H1 (cell line): ENCODE measurements at regions not wholly inside any gene's neighbourhood (a gene's known extent, or its start where the extent isn't known, plus 50 kb on each side); places are given as distances from the start of the nearest gene placed in this dataset.

Source experiments
- CTCF ChIA-PET: fragments of 300-600 bp; sonication (Branson Sonifier 250); formaldehyde crosslinking; loops from one replicate; lab custom pipeline; 2021; ENCODE audit not compliant: partially characterized antibody; lab: Charles Lee
- POLR2A ChIA-PET: fragments of 300-600 bp; sonication (Branson Sonifier 250); formaldehyde crosslinking; loops from one replicate; lab custom pipeline; 2021; ENCODE audit warnings: inconsistent platforms; ENCODE audit not compliant: partially characterized antibody; lab: Charles Lee
- DNase-seq, 2 experiments: peaks; one replicate each; pipeline versions ENCODE4 v3.0.0 to v3.0.0-alpha.2; 2010 to 2022; ENCODE audit warnings: low spot score in 2 of 2, low read depth in 1 of 2, mixed read lengths in 1 of 2
- FAIRE-seq: peaks from 2 replicates; lab custom pipeline; 2011; peaks lifted over from hg19 to GRCh38; lab: Jason Lieb, UNC
- H2AFZ ChIP-seq: 2 replicates; pipeline ENCODE4 v1.8.1; 2012; ENCODE audit warnings: low read length, inconsistent platforms
- H2AK5ac ChIP-seq: 2 replicates; pipeline ENCODE4 v1.6.1; 2013; ENCODE audit warnings: low read depth, low read length
- H2BK120ac ChIP-seq: replicated peaks from 2 replicates; pipeline ENCODE3; 2013; ENCODE audit warnings: low read depth, low read length, inconsistent platforms
- H2BK12ac ChIP-seq: 2 replicates; pipeline ENCODE4 v1.6.1; 2013; ENCODE audit warnings: low read depth, low read length
- H2BK15ac ChIP-seq: 2 replicates; pipeline ENCODE4 v1.6.1; 2013; ENCODE audit warnings: low read length
- H2BK20ac ChIP-seq: 2 replicates; pipeline ENCODE4 v1.6.1; 2013; ENCODE audit warnings: low read length
- H2BK5ac ChIP-seq: 2 replicates; pipeline ENCODE4 v1.6.1; 2013; ENCODE audit warnings: low read depth, low read length
- H3K14ac ChIP-seq: 2 replicates; pipeline ENCODE4 v1.6.1; 2013; ENCODE audit warnings: inconsistent platforms; ENCODE audit not compliant: insufficient read length
- H3K18ac ChIP-seq: 2 replicates; pipeline ENCODE4 v1.6.1; 2013; ENCODE audit warnings: low read length; ENCODE audit errors: extremely low read depth
- H3K23ac ChIP-seq: 2 replicates; pipeline ENCODE4 v1.6.1; 2013; ENCODE audit warnings: inconsistent platforms; ENCODE audit not compliant: insufficient read length
- H3K23me2 ChIP-seq: 2 replicates; pipeline ENCODE4 v1.6.1; 2013; ENCODE audit warnings: low read depth, low read length
- H3K27ac ChIP-seq: 2 replicates; pipeline ENCODE4 v1.6.1; 2011; ENCODE audit warnings: low read depth, low read length, inconsistent platforms
- H3K27me3 ChIP-seq, 4 experiments: replicated peaks in 1 of 4; 1 replicate in 1 of 4; 2 replicates in 3 of 4; pipeline versions ENCODE4 v1.6.1 to v1.8.1; 2011 to 2013; ENCODE audit warnings: low read length in 3 of 4, mild to moderate bottlenecking in 3 of 4, inconsistent platforms in 2 of 4, mixed read lengths in 2 of 4, moderate library complexity in 1 of 4; ENCODE audit not compliant: control insufficient read depth in 3 of 4, insufficient read depth in 3 of 4; ENCODE audit errors: extremely low read depth in 1 of 4
- H3K36me3 ChIP-seq, 4 experiments: 2 replicates each; pipeline versions ENCODE4 v1.6.1 to v1.8.1; 2011 to 2013; ENCODE audit warnings: mild to moderate bottlenecking in 4 of 4, low read length in 3 of 4, moderate library complexity in 2 of 4, control low read depth in 1 of 4, inconsistent platforms in 1 of 4; ENCODE audit not compliant: insufficient read depth in 4 of 4, control insufficient read depth in 2 of 4
- H3K4ac ChIP-seq: replicated peaks from 2 replicates; pipeline ENCODE3; 2013; ENCODE audit warnings: low read length, low read depth, mixed read lengths, inconsistent platforms; ENCODE audit not compliant: insufficient read length
- H3K4me1 ChIP-seq, 4 experiments: replicated peaks in 1 of 4; 1 replicate in 1 of 4; 2 replicates in 3 of 4; pipeline versions ENCODE4 v1.6.1 to v1.8.1; 2011 to 2013; ENCODE audit warnings: low read length in 3 of 4, inconsistent platforms in 2 of 4, mixed read lengths in 1 of 4; ENCODE audit not compliant: insufficient read depth in 4 of 4, control insufficient read depth in 3 of 4
- H3K4me2 ChIP-seq, 2 experiments: 2 replicates each; pipeline versions ENCODE4 v1.6.1 to v1.8.1; 2011 to 2013; ENCODE audit warnings: low read depth in 2 of 2, low read length in 2 of 2, control low read depth in 1 of 2, inconsistent platforms in 1 of 2, mild to moderate bottlenecking in 1 of 2; ENCODE audit not compliant: insufficient read depth in 1 of 2
- H3K4me3 ChIP-seq, 4 experiments: fragments of 200-600, 300-600 bp in 1 of 4; sonication (generic), shearing (Covaris generic), sonication (Bioruptor Twin) in 1 of 4; 2 replicates each; pipeline versions ENCODE4 v1.5.1 to v1.8.1; 2011 to 2016; ENCODE audit warnings: low read length in 4 of 4, low read depth in 3 of 4, control low read depth in 2 of 4, inconsistent platforms in 2 of 4, mild to moderate bottlenecking in 2 of 4, mixed read lengths in 1 of 4, moderate library complexity in 1 of 4; ENCODE audit not compliant: insufficient read depth in 2 of 4; ENCODE audit errors: extremely low read depth in 1 of 4
- H3K56ac ChIP-seq: replicated peaks from 2 replicates; pipeline ENCODE3; 2013; ENCODE audit warnings: low read depth, mild to moderate bottlenecking, mixed read lengths, low read length, inconsistent platforms; ENCODE audit not compliant: insufficient read length
- H3K79me1 ChIP-seq: 2 replicates; pipeline ENCODE4 v1.6.1; 2013; ENCODE audit warnings: low read depth, low read length, control low read depth
- H3K79me2 ChIP-seq, 2 experiments: 2 replicates each; pipeline versions ENCODE4 v1.6.1 to v1.8.1; 2012 to 2013; ENCODE audit warnings: low read length in 2 of 2, mild to moderate bottlenecking in 2 of 2, inconsistent platforms in 1 of 2; ENCODE audit not compliant: insufficient read depth in 2 of 2, control insufficient read depth in 1 of 2
- H3K9ac ChIP-seq, 4 experiments: replicated peaks in 1 of 4; 1 replicate in 1 of 4; 2 replicates in 3 of 4; pipeline versions ENCODE4 v1.6.1 to v1.8.1; 2011 to 2013; ENCODE audit warnings: low read depth in 3 of 4, low read length in 3 of 4, control low read depth in 2 of 4, mild to moderate bottlenecking in 2 of 4, moderate library complexity in 2 of 4, inconsistent platforms in 1 of 4; ENCODE audit errors: extremely low read depth in 1 of 4
- H3K9me3 ChIP-seq, 2 experiments: 2 replicates each; pipeline versions ENCODE4 v1.6.1 to v1.8.1; 2012 to 2013; ENCODE audit warnings: mild to moderate bottlenecking in 2 of 2, moderate library complexity in 2 of 2, control low read depth in 1 of 2, inconsistent platforms in 1 of 2, low read depth in 1 of 2, low read length in 1 of 2, mixed read lengths in 1 of 2; ENCODE audit not compliant: insufficient read depth in 2 of 2
- H4K20me1 ChIP-seq, 2 experiments: replicated peaks in 1 of 2; 2 replicates each; pipeline versions ENCODE3 to v1.8.1; 2011 to 2013; ENCODE audit warnings: inconsistent platforms in 2 of 2, low read length in 2 of 2, mild to moderate bottlenecking in 1 of 2; ENCODE audit not compliant: insufficient read depth in 2 of 2, control insufficient read depth in 1 of 2
- H4K5ac ChIP-seq: 2 replicates; pipeline ENCODE4 v1.6.1; 2013; ENCODE audit warnings: low read length, low read depth, mixed read lengths, inconsistent platforms; ENCODE audit not compliant: insufficient read length
- H4K8ac ChIP-seq: 2 replicates; pipeline ENCODE4 v1.8.0; 2013; ENCODE audit warnings: mild to moderate bottlenecking, moderate library complexity, low read length, inconsistent platforms; ENCODE audit not compliant: insufficient read depth; ENCODE audit errors: extremely low read depth
- H4K91ac ChIP-seq: replicated peaks from 2 replicates; pipeline ENCODE3; 2013; ENCODE audit warnings: low read length, mixed read lengths, inconsistent platforms; ENCODE audit not compliant: insufficient read length
- ATF3 ChIP-seq: IDR thresholded peaks from 2 replicates; pipeline ENCODE4 v1.6.1; 2011; ENCODE audit warnings: low read depth, mild to moderate bottlenecking, low read length; ENCODE audit not compliant: insufficient read depth
- CTBP2 ChIP-seq: IDR thresholded peaks from 2 replicates; pipeline ENCODE4 v1.7.0; 2011; ENCODE audit warnings: borderline replicate concordance, mild to moderate bottlenecking, moderate library complexity, mixed read lengths, low read length; ENCODE audit not compliant: insufficient read depth, insufficient read length
- FOSL1 ChIP-seq: IDR thresholded peaks from 2 replicates; pipeline ENCODE4 v1.6.1; 2011; ENCODE audit warnings: mild to moderate bottlenecking, low read depth, low read length, moderate library complexity; ENCODE audit not compliant: insufficient read depth
- GABPA ChIP-seq: IDR thresholded peaks from 2 replicates; pipeline ENCODE4 v1.6.1; 2011; ENCODE audit warnings: mild to moderate bottlenecking, low read length, moderate library complexity, borderline replicate concordance; ENCODE audit not compliant: insufficient read depth
- JUN ChIP-seq: IDR thresholded peaks from 2 replicates; pipeline ENCODE4 v1.6.1; 2011; ENCODE audit warnings: low read depth, mild to moderate bottlenecking, improper control_type of control experiment, low read length
- SAP30 ChIP-seq: fragments of 300-600 bp; sonication (generic); IDR thresholded peaks from 2 replicates; pipeline ENCODE4 v1.7.1; 2012; ENCODE audit warnings: low read length, moderate library complexity, mild to moderate bottlenecking, inconsistent platforms; ENCODE audit not compliant: insufficient read depth, insufficient replicate concordance
- USF2 ChIP-seq: IDR thresholded peaks from 2 replicates; pipeline ENCODE4 v1.6.1; 2011; ENCODE audit warnings: low read length, improper control_type of control experiment
- WGBS, 2 experiments: shearing (Covaris generic) in 1 of 2; methylation state at CpG; one replicate each; pipeline versions ENCODE4 v1.1.6 to v1.1.7; 2013 to 2015; ENCODE audit warnings: low lambda C conversion rate in 2 of 2, mixed read lengths in 2 of 2, inconsistent platforms in 1 of 2, low coverage in 1 of 2, missing lambda C conversion rate in 1 of 2; ENCODE audit not compliant: insufficient replicate concordance in 2 of 2, insufficient coverage in 1 of 2, insufficient read length in 1 of 2; ENCODE audit errors: extremely low coverage in 1 of 2, missing lambda C conversion rate in 1 of 2; 5-methylcytosine and 5-hydroxymethylcytosine counted together
- TF ChIP-seq, protein P1 (sequence below): IDR thresholded peaks from 2 replicates; pipeline ENCODE4 v1.6.1; 2012; ENCODE audit warnings: inconsistent platforms

DNA sequence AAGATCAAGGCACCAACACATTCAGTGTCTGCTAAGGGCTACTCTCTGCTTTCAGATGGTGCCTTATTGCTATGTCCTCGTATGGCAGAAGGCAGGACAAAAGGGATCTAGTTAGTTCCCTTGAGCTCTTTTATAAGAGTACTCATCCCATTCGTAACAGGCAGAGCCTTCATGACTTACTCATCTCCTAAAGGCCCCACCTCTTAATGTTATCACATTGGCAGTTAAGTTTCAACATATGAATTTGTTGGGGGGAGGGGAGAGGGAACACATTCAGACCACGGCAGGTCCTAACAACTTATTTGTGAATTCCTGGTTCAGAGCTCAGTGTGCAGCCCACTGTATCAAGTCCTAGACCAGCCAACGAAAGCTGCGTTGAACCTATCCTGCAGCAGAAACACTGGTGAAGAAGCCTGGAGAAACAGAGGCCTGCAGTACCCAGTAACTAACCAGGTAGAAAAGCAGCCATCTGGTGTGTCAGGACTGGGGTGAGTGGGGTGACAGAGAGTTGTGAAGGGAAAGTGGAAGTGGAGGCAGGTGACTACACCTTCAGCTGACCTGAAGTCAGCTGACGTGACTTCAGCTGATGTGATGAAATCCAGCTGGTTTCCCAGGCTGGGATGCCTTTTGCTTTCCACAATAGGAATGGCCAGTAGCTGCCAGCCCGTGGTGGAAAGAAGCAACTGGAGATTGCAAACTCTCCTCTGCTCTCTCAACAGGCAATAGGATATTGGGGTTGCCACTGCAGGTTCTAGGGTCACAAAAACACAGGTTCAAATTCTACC, 101.6 kb upstream of the PLXNC1 start:
- ChIA-PET CTCF (interaction anchor here (0.6 to 1.4 kb wide), 2 partner anchors 26 to 1079 kb away, joined by 3 to 4 read pairs; no protein-coding TSS in a partner anchor), POLR2A (no interaction called here)
- Histone ChIP-seq H4K91ac (no peak overlapping the region), H2BK5ac (no peak overlapping the region)
- TF ChIP-seq GABPA (no peak), ATF3 (peak; percentile 4; the same call in 1 of the 2 replicates), FOSL1 (no peak), JUN (no peak), CTBP2 (no peak), SAP30 (no peak), USF2 (peak; percentile 84)
- TF ChIP-seq, protein P1, sequence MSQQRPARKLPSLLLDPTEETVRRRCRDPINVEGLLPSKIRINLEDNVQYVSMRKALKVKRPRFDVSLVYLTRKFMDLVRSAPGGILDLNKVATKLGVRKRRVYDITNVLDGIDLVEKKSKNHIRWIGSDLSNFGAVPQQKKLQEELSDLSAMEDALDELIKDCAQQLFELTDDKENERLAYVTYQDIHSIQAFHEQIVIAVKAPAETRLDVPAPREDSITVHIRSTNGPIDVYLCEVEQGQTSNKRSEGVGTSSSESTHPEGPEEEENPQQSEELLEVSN = no peak
- TF ChIP-seq, all 59 proteins: peak for 2
- Histone ChIP-seq H3K27ac (no peak overlapping the region), H3K4me3 (no peak overlapping the region), H4K8ac (no peak overlapping the region; the same call in 1 of the 2 replicates), H3K36me3 (no peaks in the 10 kb centered on the region), H3K18ac (no peak overlapping the region), H3K56ac (no peak overlapping the region), H2BK15ac (peak overlapping the region; percentile 22; the same call in 1 of the 2 replicates), H3K79me2 (no peaks in the 10 kb centered on the region), H2AFZ (no peak overlapping the region; the same call in 1 of the 2 replicates), H3K4ac (no peak overlapping the region), H3K23me2 (no peaks in the 10 kb centered on the region), H3K9me3 (no peaks in the 10 kb centered on the region), H4K20me1 (no peaks in the 10 kb centered on the region), H4K5ac (no peak overlapping the region), H3K23ac (no peak overlapping the region), H2BK120ac (no peak overlapping the region), H2BK12ac (no peak overlapping the region), H3K27me3 (no peaks in the 10 kb centered on the region), H3K4me1 (peaks cover 0 to 2% (median 0%) of the 10 kb centered on the region in 4 experiments; a peak in 2 of 7 replicates), H2AK5ac (no peak overlapping the region), H2BK20ac (no peak overlapping the region), H3K14ac (no peak overlapping the region), H3K4me2 (no peak overlapping the region), H3K79me1 (no peaks in the 10 kb centered on the region), H3K9ac (no peak overlapping the region)
- 85% methylated on average over 6 of the region's 7 CpGs; no CpG with 5 or more reads in 1 of the 2 experiments for WGBS, 2 experiments
- FAIRE-seq = no peak
- DNase-seq = no peak
